GM12878 (cell line): ENCODE measurements at regions not wholly inside any gene's neighbourhood (a gene's known extent, or its start where the extent isn't known, plus 50 kb on each side); places are given as distances from the start of the nearest gene placed in this dataset.

ENCODE experiments used
- CTCF ChIP-seq, 3 experiments: IDR thresholded peaks in 2 of 3; conservative IDR thresholded peaks in 1 of 3; 2 replicates each; pipeline ENCODE4 v1.5.1; 2011; ENCODE audit warnings: low read depth in 3 of 3, low read length in 3 of 3, mild to moderate bottlenecking in 3 of 3, control low read depth in 2 of 3, moderate library complexity in 2 of 3, inconsistent platforms in 1 of 3, mixed read lengths in 1 of 3; ENCODE audit not compliant: control insufficient read depth in 2 of 3, insufficient read depth in 1 of 3; ENCODE audit errors: extremely low read depth in 1 of 3
- E2F4 ChIP-seq: IDR thresholded peaks from 2 replicates; pipeline ENCODE4 v1.6.1; 2012; ENCODE audit warnings: low read depth, low read length, improper control_type of control experiment
- IRF3 ChIP-seq: fragments of 450-650 bp; IDR thresholded peaks from 2 replicates; pipeline ENCODE4 v1.6.1; 2014; ENCODE audit warnings: mild to moderate bottlenecking
- KAT2A ChIP-seq: conservative IDR thresholded peaks from 2 replicates; pipeline ENCODE4 v1.6.1; 2011; ENCODE audit warnings: low read depth, low read length; ENCODE audit not compliant: control insufficient read depth
- MXI1 ChIP-seq: fragments of 150-350 bp; IDR thresholded peaks from 2 replicates; pipeline ENCODE4 v1.6.1; 2011; ENCODE audit warnings: low read depth, mild to moderate bottlenecking, inconsistent platforms, low read length, improper control_type of control experiment
- NBN ChIP-seq: fragments of 450-650 bp; IDR thresholded peaks from 2 replicates; pipeline ENCODE4 v1.6.1; 2016
- NRF1 ChIP-seq: conservative IDR thresholded peaks from 2 replicates; pipeline ENCODE4 v1.6.1; 2011; ENCODE audit warnings: mild to moderate bottlenecking, low read depth, low read length, improper control_type of control experiment
- POLR2AphosphoS5 ChIP-seq: IDR thresholded peaks from 2 replicates; pipeline ENCODE4 v1.6.1; 2011; ENCODE audit warnings: mild to moderate bottlenecking, low read length, inconsistent platforms
- SP1 ChIP-seq: IDR thresholded peaks from one replicate; pipeline ENCODE4 v1.6.1; 2011; ENCODE audit warnings: low read depth, low read length
- TAF1 ChIP-seq: IDR thresholded peaks from 2 replicates; pipeline ENCODE4 v1.6.1; 2011; ENCODE audit warnings: mild to moderate bottlenecking, low read depth, low read length, borderline replicate concordance

- no peak for TF ChIP-seq SP1
- no peak for TF ChIP-seq TAF1
- no peak for TF ChIP-seq CTCF (IDR thresholded peaks at IDR 0.05 in 2 of 3, conservative IDR thresholded peaks at IDR 0.05 in 1 of 3; ENCODE audit: control insufficient read depth in 2 of 3, extremely low read depth in 1 of 3, insufficient read depth in 1 of 3, low read depth in 3 of 3, low read length in 3 of 3)
- TF ChIP-seq IRF3 = no peak
- TF ChIP-seq KAT2A = no peak
- no peak for TF ChIP-seq MXI1
- no peak for TF ChIP-seq E2F4
- no peak for TF ChIP-seq NRF1
- no peak for TF ChIP-seq POLR2AphosphoS5
- TF ChIP-seq NBN = no peak
Observed at GRCh38 chr19:32022731-32023563, 322.5 kb upstream of the ZNF507 start.
